ENCODE measurements at regions not wholly inside any gene's neighbourhood (a gene's known extent, or its start where the extent isn't known, plus 50 kb on each side); places are given as distances from the start of the nearest gene placed in this dataset.

GRCh38 chr2:220209093-220209492, 581.7 kb downstream of the SLC4A3 start:
- Mint-ChIP-seq H3K4me3 (no peak overlapping the region), H3K27ac (no peak overlapping the region), H3K9me3 (ENCODE audit: low read depth) (no peaks in the 10 kb centered on the region), H3K36me3 (ENCODE audit: low read depth) (no peaks in the 10 kb centered on the region), H3K4me1 (no peaks in the 10 kb centered on the region), H3K27me3 (no peaks in the 10 kb centered on the region)
- intact Hi-C loops (cut with DNase I, micrococcal nuclease) = no loop called here
- POLR2A ChIA-PET = no interaction called here
- DNase-seq (no peak), ATAC-seq (no peak)
- CTCF ChIA-PET = no interaction called here

- Mint-ChIP-seq H3K27ac (no peak overlapping the region), H3K9me3 (ENCODE audit: low read depth) (no peaks in the 10 kb centered on the region), H3K27me3 (no peaks in the 10 kb centered on the region), H3K4me3 (no peak overlapping the region), H3K4me1 (no peaks in the 10 kb centered on the region), H3K36me3 (ENCODE audit: low read depth) (no peaks in the 10 kb centered on the region)
- POLR2A ChIA-PET = no interaction called here
- intact Hi-C loops (cut with DNase I, micrococcal nuclease) = no loop called here
- ATAC-seq (no peak), DNase-seq (no peak)
- CTCF ChIA-PET = interaction anchor here (0.6 kb wide), 1 partner anchor 664 kb away, joined by 3 read pairs; no protein-coding TSS in a partner anchor
These were observed 582.3 kb downstream of the SLC4A3 start for GRCh38 chr2:220209751-220210150.

- ChIA-PET POLR2A (no interaction called here), CTCF (interaction anchor here (0.6 kb wide), 1 partner anchor 45 kb away, joined by 3 read pairs; no protein-coding TSS in a partner anchor)
- no peak overlapping the region for H3K4me3 Mint-ChIP-seq
These were observed 585.1 kb downstream of the SLC4A3 start for GRCh38 chr2:220212296-220213080.

GRCh38 chr2:220215785-220216184, 588.4 kb downstream of the SLC4A3 start:
- no peak overlapping the region for H3K27ac Mint-ChIP-seq
- H3K27me3 Mint-ChIP-seq = no peaks in the 10 kb centered on the region
- no peaks in the 10 kb centered on the region for H3K4me1 Mint-ChIP-seq
- DNase-seq = no peak
- H3K36me3 Mint-ChIP-seq (ENCODE audit: low read depth) = no peaks in the 10 kb centered on the region
- H3K9me3 Mint-ChIP-seq (ENCODE audit: low read depth) = no peaks in the 10 kb centered on the region
- ATAC-seq = no peak
- intact Hi-C loops (cut with DNase I, micrococcal nuclease) = no loop called here
- CTCF ChIA-PET = interaction anchor here (0.6 kb wide), 1 partner anchor 1323 kb away, joined by 4 read pairs; no protein-coding TSS in a partner anchor
- no peak overlapping the region for H3K4me3 Mint-ChIP-seq
- POLR2A ChIA-PET = no interaction called here

More at GRCh38 chr2:220212296-220213080, 585.1 kb downstream of the SLC4A3 start:
- H3K27ac Mint-ChIP-seq = no peak overlapping the region
- DNase-seq (no peak), ATAC-seq (no peak)
- no peaks in the 10 kb centered on the region for H3K9me3 Mint-ChIP-seq (ENCODE audit: low read depth)
- H3K4me1 Mint-ChIP-seq = no peaks in the 10 kb centered on the region
- no peaks in the 10 kb centered on the region for H3K36me3 Mint-ChIP-seq (ENCODE audit: low read depth)
- intact Hi-C loops (cut with DNase I, micrococcal nuclease) = no loop called here
- H3K27me3 Mint-ChIP-seq = no peaks in the 10 kb centered on the region

GRCh38 chr2:220219371-220219770, 591.9 kb downstream of the SLC4A3 start:
- H3K4me1 Mint-ChIP-seq = no peaks in the 10 kb centered on the region
- H3K9me3 Mint-ChIP-seq (ENCODE audit: low read depth) = no peaks in the 10 kb centered on the region
- no peaks in the 10 kb centered on the region for H3K27me3 Mint-ChIP-seq
- H3K4me3 Mint-ChIP-seq = no peak overlapping the region
- no peak overlapping the region for H3K27ac Mint-ChIP-seq
- ChIA-PET CTCF (no interaction called here), POLR2A (no interaction called here)
- ATAC-seq (no peak), DNase-seq (no peak)
- no peaks in the 10 kb centered on the region for H3K36me3 Mint-ChIP-seq (ENCODE audit: low read depth)
- intact Hi-C loops (cut with DNase I, micrococcal nuclease) = no loop called here

- Mint-ChIP-seq H3K9me3 (ENCODE audit: low read depth) (no peaks in the 10 kb centered on the region), H3K27me3 (no peaks in the 10 kb centered on the region), H3K4me1 (no peaks in the 10 kb centered on the region), H3K27ac (no peak overlapping the region), H3K4me3 (no peak overlapping the region), H3K36me3 (ENCODE audit: low read depth) (no peaks in the 10 kb centered on the region)
- intact Hi-C loops (cut with DNase I, micrococcal nuclease) = no loop called here
- CTCF ChIA-PET = no interaction called here
- ATAC-seq = no peak
- POLR2A ChIA-PET = no interaction called here
- no peak for DNase-seq
These were observed 592.6 kb downstream of the SLC4A3 start for GRCh38 chr2:220220009-220220408.

- ATAC-seq = no peak
- DNase-seq = no peak
- POLR2A ChIA-PET = no interaction called here
- intact Hi-C loops (cut with DNase I, micrococcal nuclease) = no loop called here
- Mint-ChIP-seq H3K9me3 (ENCODE audit: low read depth) (no peaks in the 10 kb centered on the region), H3K27me3 (no peaks in the 10 kb centered on the region), H3K4me1 (no peaks in the 10 kb centered on the region), H3K36me3 (ENCODE audit: low read depth) (no peaks in the 10 kb centered on the region), H3K4me3 (no peak overlapping the region), H3K27ac (no peak overlapping the region)
- CTCF ChIA-PET = no interaction called here
These were observed 594.6 kb downstream of the SLC4A3 start for GRCh38 chr2:220221992-220222391.

- no peak overlapping the region for H3K4me3 Mint-ChIP-seq
- intact Hi-C loops (cut with DNase I, micrococcal nuclease) = no loop called here
- no peaks in the 10 kb centered on the region for H3K36me3 Mint-ChIP-seq (ENCODE audit: low read depth)
- ChIA-PET POLR2A (no interaction called here), CTCF (no interaction called here)
- no peaks in the 10 kb centered on the region for H3K4me1 Mint-ChIP-seq
- ATAC-seq (no peak), DNase-seq (no peak)
- no peak overlapping the region for H3K27ac Mint-ChIP-seq
- H3K9me3 Mint-ChIP-seq (ENCODE audit: low read depth) = no peaks in the 10 kb centered on the region
- no peaks in the 10 kb centered on the region for H3K27me3 Mint-ChIP-seq
These were observed 597.5 kb downstream of the SLC4A3 start for GRCh38 chr2:220224691-220225543.

GRCh38 chr2:220226076-220226475, 598.6 kb downstream of the SLC4A3 start:
- DNase-seq (no peak), ATAC-seq (no peak)
- no peaks in the 10 kb centered on the region for H3K9me3 Mint-ChIP-seq (ENCODE audit: low read depth)
- no peak overlapping the region for H3K4me3 Mint-ChIP-seq
- intact Hi-C loops (cut with DNase I, micrococcal nuclease) = no loop called here
- ChIA-PET POLR2A (no interaction called here), CTCF (no interaction called here)
- no peak overlapping the region for H3K27ac Mint-ChIP-seq
- no peaks in the 10 kb centered on the region for H3K27me3 Mint-ChIP-seq
- H3K4me1 Mint-ChIP-seq = no peaks in the 10 kb centered on the region
- H3K36me3 Mint-ChIP-seq (ENCODE audit: low read depth) = no peaks in the 10 kb centered on the region

GRCh38 chr2:220226546-220226945, 599.1 kb downstream of the SLC4A3 start:
- POLR2A ChIA-PET = no interaction called here
- Mint-ChIP-seq H3K27me3 (no peaks in the 10 kb centered on the region), H3K9me3 (ENCODE audit: low read depth) (no peaks in the 10 kb centered on the region), H3K27ac (no peak overlapping the region), H3K36me3 (ENCODE audit: low read depth) (no peaks in the 10 kb centered on the region), H3K4me3 (no peak overlapping the region), H3K4me1 (no peaks in the 10 kb centered on the region)
- CTCF ChIA-PET = no interaction called here
- ATAC-seq (no peak), DNase-seq (no peak)
- intact Hi-C loops (cut with DNase I, micrococcal nuclease) = no loop called here

GRCh38 chr2:220227266-220227920, 600.0 kb downstream of the SLC4A3 start:
- H3K27me3 Mint-ChIP-seq = no peaks in the 10 kb centered on the region
- ATAC-seq = no peak
- H3K36me3 Mint-ChIP-seq (ENCODE audit: low read depth) = no peaks in the 10 kb centered on the region
- intact Hi-C loops (cut with DNase I, micrococcal nuclease) = no loop called here
- no peak overlapping the region for H3K4me3 Mint-ChIP-seq
- no peak overlapping the region for H3K27ac Mint-ChIP-seq
- ChIA-PET CTCF (no interaction called here), POLR2A (no interaction called here)
- H3K4me1 Mint-ChIP-seq = no peaks in the 10 kb centered on the region
- no peaks in the 10 kb centered on the region for H3K9me3 Mint-ChIP-seq (ENCODE audit: low read depth)
- DNase-seq = no peak
